IMR-90 (cell line): ENCODE measurements at regions not wholly inside any gene's neighbourhood (a gene's known extent, or its start where the extent isn't known, plus 50 kb on each side); places are given as distances from the start of the nearest gene placed in this dataset.

Experiments used
- MAFK ChIP-seq: IDR thresholded peaks from 2 replicates; pipeline ENCODE4 v1.6.1; 2012; ENCODE audit warnings: low read depth, low read length, improper control_type of control experiment
- MAZ ChIP-seq: IDR thresholded peaks from 2 replicates; pipeline ENCODE4 v1.6.1; 2012; ENCODE audit warnings: low read depth, mild to moderate bottlenecking, low read length, improper control_type of control experiment, moderate library complexity, borderline replicate concordance
- POLR2A ChIP-seq: IDR thresholded peaks from 2 replicates; pipeline ENCODE4 v1.6.1; 2012; ENCODE audit warnings: mild to moderate bottlenecking, low read depth, low read length
- RCOR1 ChIP-seq: IDR thresholded peaks from 2 replicates; pipeline ENCODE4 v1.6.1; 2012; ENCODE audit warnings: mild to moderate bottlenecking, low read length, improper control_type of control experiment; ENCODE audit not compliant: insufficient replicate concordance
- RFX5 ChIP-seq: IDR thresholded peaks from 2 replicates; pipeline ENCODE4 v1.8.0; 2012; ENCODE audit warnings: low read depth, mild to moderate bottlenecking, low read length, moderate library complexity
- USF2 ChIP-seq: fragments of 150-350 bp; IDR thresholded peaks from 2 replicates; pipeline ENCODE4 v1.6.1; 2017; ENCODE audit warnings: mild to moderate bottlenecking, antibody characterized with exemption, low read length, low read depth
- TF ChIP-seq, protein P1 (sequence below): conservative IDR thresholded peaks from 2 replicates; pipeline ENCODE4 v1.5.1; 2012; ENCODE audit warnings: mild to moderate bottlenecking, low read depth, low read length, improper control_type of control experiment

- TF ChIP-seq, protein P1, sequence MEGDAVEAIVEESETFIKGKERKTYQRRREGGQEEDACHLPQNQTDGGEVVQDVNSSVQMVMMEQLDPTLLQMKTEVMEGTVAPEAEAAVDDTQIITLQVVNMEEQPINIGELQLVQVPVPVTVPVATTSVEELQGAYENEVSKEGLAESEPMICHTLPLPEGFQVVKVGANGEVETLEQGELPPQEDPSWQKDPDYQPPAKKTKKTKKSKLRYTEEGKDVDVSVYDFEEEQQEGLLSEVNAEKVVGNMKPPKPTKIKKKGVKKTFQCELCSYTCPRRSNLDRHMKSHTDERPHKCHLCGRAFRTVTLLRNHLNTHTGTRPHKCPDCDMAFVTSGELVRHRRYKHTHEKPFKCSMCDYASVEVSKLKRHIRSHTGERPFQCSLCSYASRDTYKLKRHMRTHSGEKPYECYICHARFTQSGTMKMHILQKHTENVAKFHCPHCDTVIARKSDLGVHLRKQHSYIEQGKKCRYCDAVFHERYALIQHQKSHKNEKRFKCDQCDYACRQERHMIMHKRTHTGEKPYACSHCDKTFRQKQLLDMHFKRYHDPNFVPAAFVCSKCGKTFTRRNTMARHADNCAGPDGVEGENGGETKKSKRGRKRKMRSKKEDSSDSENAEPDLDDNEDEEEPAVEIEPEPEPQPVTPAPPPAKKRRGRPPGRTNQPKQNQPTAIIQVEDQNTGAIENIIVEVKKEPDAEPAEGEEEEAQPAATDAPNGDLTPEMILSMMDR: no peak
- TF ChIP-seq MAFK (no peak), POLR2A (no peak), RFX5 (no peak), RCOR1 (no peak), MAZ (no peak), USF2 (no peak)
These were observed 63.7 kb upstream of the UXS1 start for GRCh38 chr2:106257830-106258229.
